ENCODE measurements at regions not wholly inside any gene's neighbourhood (a gene's known extent, or its start where the extent isn't known, plus 50 kb on each side); places are given as distances from the start of the nearest gene placed in this dataset.
"Not testable (repeated sequence)": the region's sequence is repeated elsewhere in the genome, so short reads cannot be mapped to it uniquely, and the experiment has no call there.

DNA sequence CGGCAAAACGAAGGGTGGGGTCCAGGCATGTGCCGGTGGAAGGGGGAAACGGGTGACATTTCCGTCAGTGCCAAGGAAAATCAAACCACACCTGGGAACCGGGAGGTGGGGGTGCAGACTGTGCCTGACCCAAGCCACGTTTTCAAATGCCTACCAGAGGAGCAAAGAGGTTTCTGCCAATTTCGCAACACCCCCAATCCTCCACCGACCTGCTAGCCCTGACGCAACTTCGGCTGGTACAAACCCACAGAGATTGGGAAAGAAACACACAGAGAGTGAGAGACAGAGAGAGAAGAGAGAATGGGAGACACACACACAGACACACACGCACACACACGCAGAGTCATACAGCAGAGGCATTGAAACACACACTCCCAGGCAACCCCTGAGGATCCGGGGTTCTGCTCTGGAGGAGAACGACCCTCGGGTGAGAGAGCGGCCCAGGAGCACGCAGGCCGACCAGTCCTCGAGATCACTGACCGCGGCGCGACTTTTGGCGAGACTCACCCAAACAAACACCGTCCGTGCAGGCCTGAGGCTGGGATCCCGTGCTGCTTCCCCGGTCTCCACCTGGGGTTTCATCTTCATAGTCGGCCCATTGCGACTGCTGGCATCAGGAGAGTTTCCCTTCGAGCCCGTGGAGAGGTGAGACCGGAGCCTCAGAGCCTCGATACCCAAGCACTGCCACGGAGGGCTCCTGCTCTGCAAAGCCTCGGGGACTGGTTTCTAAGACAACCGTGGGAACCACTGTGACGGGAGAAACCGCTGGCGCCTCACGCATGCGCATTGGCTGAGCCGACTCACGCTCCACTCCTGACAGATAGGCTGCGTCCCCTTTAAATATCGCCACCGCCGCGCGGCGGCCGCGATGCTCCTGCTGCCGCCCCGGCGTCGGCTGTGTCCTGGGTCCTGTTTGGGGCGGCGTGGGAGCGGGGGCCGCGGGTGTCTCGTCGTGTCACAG, 697.9 kb upstream of the TPTE start:
- not testable (repeated sequence) for H3K36me3 ChIP-seq (ENCODE audit: control insufficient read depth, insufficient read depth, low read length); H3K27me3 ChIP-seq (ENCODE audit: control insufficient read depth, insufficient read depth, low read length); H3K4me3 ChIP-seq (ENCODE audit: low read depth, low read length); DNase-seq (ENCODE audit: low read depth); FAIRE-seq

DNA sequence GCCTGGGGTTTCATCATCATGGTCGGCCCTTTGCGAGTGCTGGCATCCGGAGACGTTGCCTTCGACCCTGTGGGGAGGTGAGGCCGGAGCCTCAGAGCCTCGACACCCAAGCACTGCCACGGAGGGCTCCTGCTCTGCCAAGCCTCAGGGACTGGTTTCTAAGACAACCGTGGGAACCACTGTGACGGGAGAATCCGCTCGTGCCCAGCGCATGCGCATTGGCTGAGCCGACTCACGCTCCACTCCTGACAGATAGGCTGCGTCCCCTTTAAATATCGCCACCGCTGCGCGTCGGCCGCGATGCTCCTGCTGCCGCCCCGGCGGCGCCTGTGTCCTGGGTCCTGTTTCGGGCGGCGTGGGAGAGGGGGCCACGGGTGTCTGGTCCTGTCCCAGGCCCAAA, 690.6 kb upstream of the TPTE start:
- not testable (repeated sequence) for H3K27me3 ChIP-seq (ENCODE audit: control insufficient read depth, insufficient read depth, low read length); DNase-seq (ENCODE audit: low read depth); FAIRE-seq; H3K4me3 ChIP-seq (ENCODE audit: low read depth, low read length); H3K36me3 ChIP-seq (ENCODE audit: control insufficient read depth, insufficient read depth, low read length)

DNA sequence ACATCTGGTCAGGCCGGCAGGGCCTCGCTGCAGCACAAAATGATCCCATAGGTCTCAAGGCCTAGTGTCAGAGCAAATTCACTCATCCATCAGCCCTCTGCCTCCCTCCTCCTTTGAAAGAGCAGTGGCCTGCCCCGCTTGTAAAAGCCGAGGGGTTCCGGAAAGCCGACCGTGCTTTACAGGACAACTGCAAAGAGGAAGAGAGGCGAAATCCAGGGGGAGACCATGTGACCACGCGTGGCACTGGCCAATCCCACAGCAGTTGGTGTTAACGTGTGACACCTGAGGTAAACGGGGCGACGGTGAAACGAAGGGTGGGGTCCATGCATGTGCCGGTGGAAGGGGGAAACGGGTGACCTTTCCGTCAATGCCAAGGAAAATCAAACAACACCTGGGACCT, 688.6 kb upstream of the TPTE start:
- not testable (repeated sequence) for H3K36me3 ChIP-seq (ENCODE audit: control insufficient read depth, insufficient read depth, low read length); DNase-seq (ENCODE audit: low read depth); FAIRE-seq; H3K27me3 ChIP-seq (ENCODE audit: control insufficient read depth, insufficient read depth, low read length); H3K4me3 ChIP-seq (ENCODE audit: low read depth, low read length)

DNA sequence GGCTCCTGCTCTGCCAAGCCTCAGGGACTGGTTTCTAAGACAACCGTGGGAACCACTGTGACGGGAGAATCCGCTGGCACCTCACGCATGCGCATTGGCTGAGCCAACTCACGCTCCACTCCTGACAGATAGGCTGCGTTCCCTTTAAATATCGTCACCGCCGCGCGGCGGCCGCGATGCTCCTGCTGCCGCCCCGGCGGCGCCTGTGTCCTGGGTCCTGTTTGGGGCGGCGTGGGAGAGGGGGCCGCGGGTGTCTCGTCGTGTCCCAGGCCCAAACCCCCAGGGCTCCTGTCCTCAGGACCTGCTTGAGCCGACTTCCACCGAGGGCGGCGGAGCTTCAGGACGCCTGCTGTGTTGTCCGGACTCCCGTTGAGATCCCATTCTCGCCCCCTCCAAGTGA, 684.8 kb upstream of the TPTE start:
- H3K36me3 ChIP-seq (ENCODE audit: control insufficient read depth, insufficient read depth, low read length); FAIRE-seq; DNase-seq (ENCODE audit: low read depth); H3K4me3 ChIP-seq (ENCODE audit: low read depth, low read length); H3K27me3 ChIP-seq (ENCODE audit: control insufficient read depth, insufficient read depth, low read length): not testable (repeated sequence)

DNA sequence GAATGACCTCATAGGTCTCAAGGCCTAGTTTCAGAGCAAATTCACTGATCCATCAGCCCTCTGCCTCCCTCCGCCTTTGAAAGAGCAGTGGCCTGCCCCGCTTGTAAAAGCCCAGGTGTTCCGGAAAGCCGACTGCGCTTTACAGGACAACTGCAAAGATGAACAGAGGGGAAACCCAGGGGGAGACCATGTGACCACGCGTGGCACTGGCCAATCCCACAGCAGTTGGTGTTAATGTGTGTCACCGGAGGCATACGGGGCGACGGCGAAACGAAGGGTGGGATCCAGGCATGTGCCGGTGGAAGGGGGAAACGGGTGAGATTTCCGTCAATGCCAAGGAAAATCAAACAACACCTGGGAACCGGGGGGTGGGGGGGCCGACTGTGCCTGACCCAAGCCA, 684.4 kb upstream of the TPTE start:
- H3K4me3 ChIP-seq (ENCODE audit: low read depth, low read length); FAIRE-seq; DNase-seq (ENCODE audit: low read depth); H3K36me3 ChIP-seq (ENCODE audit: control insufficient read depth, insufficient read depth, low read length); H3K27me3 ChIP-seq (ENCODE audit: control insufficient read depth, insufficient read depth, low read length): not testable (repeated sequence)

DNA sequence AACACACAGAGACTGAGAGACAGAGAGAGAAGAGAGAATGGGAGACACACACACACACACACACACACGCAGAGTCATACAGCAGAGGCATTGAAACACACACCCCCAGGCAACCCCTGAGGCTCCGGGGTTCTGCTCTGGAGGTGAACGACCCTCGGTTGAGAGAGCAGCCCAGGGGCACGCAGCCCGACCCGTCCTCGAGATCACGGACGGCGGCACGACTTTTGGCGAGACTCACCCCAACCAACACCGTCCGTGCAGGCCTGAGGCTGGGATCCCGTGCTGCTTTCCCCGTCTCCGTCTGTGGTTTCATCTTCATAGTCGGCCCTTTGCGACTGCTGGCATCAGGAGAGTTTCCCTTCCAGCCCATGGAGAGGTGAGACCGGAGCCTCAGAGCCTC, 683.9 kb upstream of the TPTE start:
- FAIRE-seq; DNase-seq (ENCODE audit: low read depth); H3K27me3 ChIP-seq (ENCODE audit: control insufficient read depth, insufficient read depth, low read length); H3K4me3 ChIP-seq (ENCODE audit: low read depth, low read length); H3K36me3 ChIP-seq (ENCODE audit: control insufficient read depth, insufficient read depth, low read length): not testable (repeated sequence)

DNA sequence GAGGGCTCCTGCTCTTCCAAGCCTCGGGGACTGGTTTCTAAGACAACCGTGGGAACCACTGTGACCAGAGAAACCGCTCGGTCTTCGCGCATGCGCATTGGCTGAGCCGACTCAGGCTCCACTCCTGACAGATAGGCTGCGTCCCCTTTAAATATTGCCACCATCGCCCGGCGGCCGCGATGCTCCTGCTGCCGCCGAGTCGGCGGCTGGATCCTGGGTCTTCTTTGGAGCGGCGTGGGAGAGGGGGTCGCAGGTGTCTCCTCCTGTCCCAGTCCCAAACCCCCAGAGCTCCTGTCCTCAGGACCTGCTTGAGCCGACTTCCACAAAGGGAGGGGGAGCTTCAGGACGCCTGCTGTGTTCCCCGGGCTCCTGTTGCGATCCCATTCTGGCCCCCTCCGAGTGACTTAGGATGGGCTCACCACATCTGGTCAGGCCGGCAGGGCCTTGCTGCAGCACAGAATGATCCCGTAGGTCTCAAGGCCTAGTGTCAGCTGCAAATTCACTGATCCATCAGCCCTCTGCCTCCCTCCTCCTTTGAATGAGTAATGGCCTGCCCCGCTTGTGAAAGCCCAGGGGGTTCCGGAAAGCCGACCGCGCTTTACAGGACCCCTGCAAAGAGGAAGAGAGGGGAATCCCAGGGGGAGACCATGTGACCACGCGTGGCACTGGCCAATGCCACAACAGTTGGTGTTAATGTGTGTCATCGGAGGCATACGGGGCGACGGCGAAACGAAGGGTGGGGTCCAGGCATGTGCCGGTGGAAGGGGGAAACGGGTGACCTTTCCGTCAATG, 683.2 kb upstream of the TPTE start:
- H3K4me3 ChIP-seq (ENCODE audit: low read depth, low read length), result no peak overlapping the region

DNA sequence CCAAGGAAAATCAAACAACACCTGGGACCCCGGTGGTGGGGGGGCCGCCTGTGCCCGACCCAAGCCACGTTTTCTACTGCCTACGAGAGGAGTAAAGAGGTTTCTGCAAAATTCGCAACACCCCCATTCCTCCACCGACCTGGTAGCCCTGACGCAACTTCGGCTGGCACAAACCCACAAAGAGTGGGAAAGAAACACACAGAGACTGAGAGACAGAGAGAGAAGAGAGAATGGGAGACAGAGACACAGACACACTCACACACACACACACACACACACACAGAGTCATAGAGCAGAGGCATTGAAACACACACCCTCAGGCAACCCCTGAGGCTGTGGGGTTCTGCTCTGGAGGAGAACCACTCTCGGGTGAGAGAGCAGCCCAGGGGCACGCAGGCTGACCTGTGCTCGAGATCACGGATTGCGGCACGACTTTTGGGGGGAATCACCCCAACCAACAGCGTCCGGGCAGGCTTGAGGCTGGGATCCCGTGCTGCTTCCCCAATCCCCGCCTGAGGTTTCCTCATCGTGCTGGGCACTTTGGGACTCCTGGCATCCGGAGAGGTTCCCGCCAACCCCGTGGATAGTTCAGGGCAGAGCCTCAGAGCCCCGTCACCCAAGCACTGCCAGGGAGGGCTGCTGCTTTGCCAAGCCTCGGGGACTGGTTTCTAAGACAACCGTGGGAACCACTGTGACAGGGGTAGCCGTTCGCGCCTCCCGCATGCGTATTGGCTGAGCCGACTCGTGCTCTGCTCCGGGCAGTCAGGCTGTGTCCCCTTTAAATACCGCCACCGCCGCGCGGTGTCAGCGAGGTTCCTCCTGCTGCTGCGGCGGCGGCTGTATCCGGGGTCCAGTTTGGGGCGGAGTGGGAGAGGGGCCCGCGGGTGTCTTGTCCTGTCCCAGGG, 682.4 kb upstream of the TPTE start:
- Histone ChIP-seq H3K4me3 (ENCODE audit: low read depth, low read length) (no peak overlapping the region), H3K27me3 (ENCODE audit: control insufficient read depth, insufficient read depth, low read length) (no peaks in the 10 kb centered on the region), H3K36me3 (ENCODE audit: control insufficient read depth, insufficient read depth, low read length) (no peaks in the 10 kb centered on the region)
- TF ChIP-seq, protein P1, sequence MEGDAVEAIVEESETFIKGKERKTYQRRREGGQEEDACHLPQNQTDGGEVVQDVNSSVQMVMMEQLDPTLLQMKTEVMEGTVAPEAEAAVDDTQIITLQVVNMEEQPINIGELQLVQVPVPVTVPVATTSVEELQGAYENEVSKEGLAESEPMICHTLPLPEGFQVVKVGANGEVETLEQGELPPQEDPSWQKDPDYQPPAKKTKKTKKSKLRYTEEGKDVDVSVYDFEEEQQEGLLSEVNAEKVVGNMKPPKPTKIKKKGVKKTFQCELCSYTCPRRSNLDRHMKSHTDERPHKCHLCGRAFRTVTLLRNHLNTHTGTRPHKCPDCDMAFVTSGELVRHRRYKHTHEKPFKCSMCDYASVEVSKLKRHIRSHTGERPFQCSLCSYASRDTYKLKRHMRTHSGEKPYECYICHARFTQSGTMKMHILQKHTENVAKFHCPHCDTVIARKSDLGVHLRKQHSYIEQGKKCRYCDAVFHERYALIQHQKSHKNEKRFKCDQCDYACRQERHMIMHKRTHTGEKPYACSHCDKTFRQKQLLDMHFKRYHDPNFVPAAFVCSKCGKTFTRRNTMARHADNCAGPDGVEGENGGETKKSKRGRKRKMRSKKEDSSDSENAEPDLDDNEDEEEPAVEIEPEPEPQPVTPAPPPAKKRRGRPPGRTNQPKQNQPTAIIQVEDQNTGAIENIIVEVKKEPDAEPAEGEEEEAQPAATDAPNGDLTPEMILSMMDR (IDR thresholded peaks at IDR 0.05; ENCODE audit: insufficient read depth, low read length, severe bottlenecking), result no peak
- no peak for DNase-seq (ENCODE audit: low read depth)
- no peak for FAIRE-seq

More for the DNA sequence above, 683.2 kb upstream of the TPTE start:
- DNase-seq (ENCODE audit: low read depth) (no peak), FAIRE-seq (no peak)
- H3K27me3 ChIP-seq (ENCODE audit: control insufficient read depth, insufficient read depth, low read length), result no peaks in the 10 kb centered on the region
- TF ChIP-seq, protein P1 (IDR thresholded peaks at IDR 0.05; ENCODE audit: insufficient read depth, low read length, severe bottlenecking), result no peak
- H3K36me3 ChIP-seq (ENCODE audit: control insufficient read depth, insufficient read depth, low read length), result no peaks in the 10 kb centered on the region

DNA sequence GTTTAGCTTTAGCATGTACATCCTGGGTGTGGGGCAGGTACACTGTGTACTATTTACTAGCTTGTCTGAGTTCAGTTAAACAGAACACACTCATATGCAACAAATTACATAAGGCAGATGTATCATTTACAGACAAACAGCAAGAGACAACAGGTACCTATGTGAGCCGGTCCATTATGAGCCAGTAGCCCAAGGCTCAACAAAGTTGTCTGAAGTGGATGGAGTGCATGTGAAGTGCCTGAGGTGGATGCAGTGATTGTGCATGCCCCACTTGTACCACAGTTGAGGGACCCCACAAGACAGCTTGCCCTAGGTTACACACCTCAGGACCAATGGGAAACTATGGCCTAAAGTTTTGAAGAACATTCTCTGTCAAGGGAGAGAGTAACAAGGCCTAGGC, 677.3 kb upstream of the TPTE start:
- not testable (repeated sequence) for DNase-seq (ENCODE audit: low read depth); FAIRE-seq; H3K27me3 ChIP-seq (ENCODE audit: control insufficient read depth, insufficient read depth, low read length); H3K36me3 ChIP-seq (ENCODE audit: control insufficient read depth, insufficient read depth, low read length); H3K4me3 ChIP-seq (ENCODE audit: low read depth, low read length)

DNA sequence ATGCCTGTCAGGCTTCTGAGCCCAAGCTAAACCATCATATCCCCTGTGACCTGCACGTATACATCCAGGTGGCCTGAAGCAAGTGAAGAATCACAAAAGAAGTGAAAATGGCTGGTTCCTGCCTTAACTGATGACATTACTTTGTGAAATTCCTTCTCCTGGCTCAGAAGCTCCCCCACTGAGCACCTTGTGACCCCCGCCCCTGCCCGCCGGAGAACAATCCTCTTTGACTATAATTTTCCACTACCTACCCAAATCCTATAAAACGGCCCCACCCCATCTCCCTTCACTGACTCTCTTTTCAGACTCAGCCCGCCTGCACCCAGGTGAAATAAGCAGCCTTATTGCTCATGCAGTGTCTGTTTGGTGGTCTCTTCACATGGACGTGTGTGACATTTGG, 673.9 kb upstream of the TPTE start:
- FAIRE-seq; H3K4me3 ChIP-seq (ENCODE audit: low read depth, low read length); H3K27me3 ChIP-seq (ENCODE audit: control insufficient read depth, insufficient read depth, low read length); DNase-seq (ENCODE audit: low read depth); H3K36me3 ChIP-seq (ENCODE audit: control insufficient read depth, insufficient read depth, low read length): not testable (repeated sequence)

DNA sequence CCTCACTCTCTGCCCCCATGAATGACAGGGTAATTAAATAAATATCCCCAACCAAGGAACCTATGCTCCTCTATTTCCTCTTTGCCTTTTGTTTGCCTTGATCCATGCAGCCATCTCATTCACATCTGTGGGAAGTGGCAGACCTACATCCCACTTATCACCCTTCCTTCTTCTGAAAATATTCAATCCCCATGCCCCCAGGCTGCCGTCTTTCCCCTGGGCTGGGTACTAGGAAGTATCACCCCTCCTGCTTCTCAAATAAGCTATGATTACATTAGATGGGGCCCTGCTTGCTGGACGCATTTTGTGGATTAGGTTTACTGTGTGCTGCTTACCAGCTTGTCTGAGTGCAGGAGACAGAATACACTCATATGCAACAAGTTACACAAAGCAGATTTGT, 670.2 kb upstream of the TPTE start:
- not testable (repeated sequence) for H3K27me3 ChIP-seq (ENCODE audit: control insufficient read depth, insufficient read depth, low read length); FAIRE-seq; H3K4me3 ChIP-seq (ENCODE audit: low read depth, low read length); H3K36me3 ChIP-seq (ENCODE audit: control insufficient read depth, insufficient read depth, low read length); DNase-seq (ENCODE audit: low read depth)

Measured in bronchial epithelial cell (primary cell).